ENCODE measurements at regions not wholly inside any gene's neighbourhood (a gene's known extent, or its start where the extent isn't known, plus 50 kb on each side); places are given as distances from the start of the nearest gene placed in this dataset.

GRCh38 chr6:92132457-92132856, 1286.9 kb downstream of the EPHA7 start:
- Mint-ChIP-seq H3K4me1 (ENCODE audit: low read depth) (no peaks in the 10 kb centered on the region), H3K36me3 (ENCODE audit: low read depth) (no peaks in the 10 kb centered on the region), H3K27me3 (ENCODE audit: low read depth) (no peaks in the 10 kb centered on the region), H3K9me3 (peaks cover 3% of the 10 kb centered on the region), H3K4me3 (no peak overlapping the region), H3K27ac (no peak overlapping the region)
- DNase-seq: no peak
- intact Hi-C loops (cut with micrococcal nuclease): no loop called here
- CTCF ChIA-PET: no interaction called here

- Mint-ChIP-seq H3K36me3 (ENCODE audit: low read depth) (no peaks in the 10 kb centered on the region), H3K27me3 (ENCODE audit: low read depth) (no peaks in the 10 kb centered on the region), H3K27ac (no peak overlapping the region), H3K4me1 (ENCODE audit: low read depth) (no peaks in the 10 kb centered on the region), H3K4me3 (no peak overlapping the region), H3K9me3 (peaks cover 3% of the 10 kb centered on the region)
- CTCF ChIA-PET: no interaction called here
- DNase-seq: no peak
- intact Hi-C loops (cut with micrococcal nuclease): no loop called here
Measured at GRCh38 chr6:92130944-92131343, 1288.4 kb downstream of the EPHA7 start.

- Mint-ChIP-seq H3K4me3 (no peak overlapping the region), H3K4me1 (ENCODE audit: low read depth) (no peaks in the 10 kb centered on the region), H3K27ac (no peak overlapping the region), H3K9me3 (no peaks in the 10 kb centered on the region), H3K27me3 (ENCODE audit: low read depth) (no peaks in the 10 kb centered on the region), H3K36me3 (ENCODE audit: low read depth) (no peaks in the 10 kb centered on the region)
- no peak for DNase-seq
- intact Hi-C loops (cut with micrococcal nuclease): no loop called here
- CTCF ChIA-PET: no interaction called here
Measured at GRCh38 chr6:92126983-92127382, 1292.4 kb downstream of the EPHA7 start.

- CTCF ChIA-PET: interaction anchor here (0.6 kb wide), 1 partner anchor 464 kb away, joined by 3 read pairs; no protein-coding TSS in a partner anchor
- no peak for DNase-seq
- intact Hi-C loops (cut with micrococcal nuclease): no loop called here
- no peaks in the 10 kb centered on the region for H3K9me3 Mint-ChIP-seq
- H3K4me3 Mint-ChIP-seq: no peak overlapping the region
- H3K36me3 Mint-ChIP-seq (ENCODE audit: low read depth): no peaks in the 10 kb centered on the region
- H3K27ac Mint-ChIP-seq: no peak overlapping the region
- no peaks in the 10 kb centered on the region for H3K4me1 Mint-ChIP-seq (ENCODE audit: low read depth)
- no peaks in the 10 kb centered on the region for H3K27me3 Mint-ChIP-seq (ENCODE audit: low read depth)
Measured at GRCh38 chr6:92126088-92126487, 1293.3 kb downstream of the EPHA7 start.

- Mint-ChIP-seq H3K4me1 (ENCODE audit: low read depth) (no peaks in the 10 kb centered on the region), H3K36me3 (ENCODE audit: low read depth) (no peaks in the 10 kb centered on the region), H3K27ac (no peak overlapping the region), H3K9me3 (no peaks in the 10 kb centered on the region), H3K4me3 (no peak overlapping the region), H3K27me3 (ENCODE audit: low read depth) (no peaks in the 10 kb centered on the region)
- CTCF ChIA-PET: interaction anchor here (0.6 kb wide), 1 partner anchor 464 kb away, joined by 3 read pairs; no protein-coding TSS in a partner anchor
- no peak for DNase-seq
- intact Hi-C loops (cut with micrococcal nuclease): no loop called here
Measured at GRCh38 chr6:92125681-92126080, 1293.7 kb downstream of the EPHA7 start.

- no peak overlapping the region for H3K4me3 Mint-ChIP-seq
- no peaks in the 10 kb centered on the region for H3K9me3 Mint-ChIP-seq
- H3K36me3 Mint-ChIP-seq (ENCODE audit: low read depth): no peaks in the 10 kb centered on the region
- H3K27me3 Mint-ChIP-seq (ENCODE audit: low read depth): no peaks in the 10 kb centered on the region
- DNase-seq: no peak
- H3K27ac Mint-ChIP-seq: no peak overlapping the region
- CTCF ChIA-PET: no interaction called here
- intact Hi-C loops (cut with micrococcal nuclease): no loop called here
- H3K4me1 Mint-ChIP-seq (ENCODE audit: low read depth): no peaks in the 10 kb centered on the region
Measured at GRCh38 chr6:92124200-92124651, 1295.1 kb downstream of the EPHA7 start.

GRCh38 chr6:92122746-92123145, 1296.6 kb downstream of the EPHA7 start:
- DNase-seq: no peak
- Mint-ChIP-seq H3K36me3 (ENCODE audit: low read depth) (no peaks in the 10 kb centered on the region), H3K27me3 (ENCODE audit: low read depth) (no peaks in the 10 kb centered on the region), H3K4me3 (no peak overlapping the region), H3K27ac (no peak overlapping the region), H3K9me3 (no peaks in the 10 kb centered on the region), H3K4me1 (ENCODE audit: low read depth) (no peaks in the 10 kb centered on the region)
- CTCF ChIA-PET: no interaction called here
- intact Hi-C loops (cut with micrococcal nuclease): no loop called here

GRCh38 chr6:92121228-92121627, 1298.1 kb downstream of the EPHA7 start:
- no peaks in the 10 kb centered on the region for H3K4me1 Mint-ChIP-seq (ENCODE audit: low read depth)
- H3K27ac Mint-ChIP-seq: no peak overlapping the region
- CTCF ChIA-PET: interaction anchor here (0.8 kb wide), 1 partner anchor 13 kb away, joined by 3 read pairs; no protein-coding TSS in a partner anchor
- H3K36me3 Mint-ChIP-seq (ENCODE audit: low read depth): no peaks in the 10 kb centered on the region
- H3K9me3 Mint-ChIP-seq: no peaks in the 10 kb centered on the region
- DNase-seq: no peak
- no peak overlapping the region for H3K4me3 Mint-ChIP-seq
- H3K27me3 Mint-ChIP-seq (ENCODE audit: low read depth): no peaks in the 10 kb centered on the region
- intact Hi-C loops (cut with micrococcal nuclease): no loop called here

- H3K36me3 Mint-ChIP-seq (ENCODE audit: low read depth): no peaks in the 10 kb centered on the region
- H3K9me3 Mint-ChIP-seq: no peaks in the 10 kb centered on the region
- H3K4me1 Mint-ChIP-seq (ENCODE audit: low read depth): no peaks in the 10 kb centered on the region
- intact Hi-C loops (cut with micrococcal nuclease): no loop called here
- DNase-seq: no peak
- no peaks in the 10 kb centered on the region for H3K27me3 Mint-ChIP-seq (ENCODE audit: low read depth)
- no peak overlapping the region for H3K4me3 Mint-ChIP-seq
- CTCF ChIA-PET: no interaction called here
- no peak overlapping the region for H3K27ac Mint-ChIP-seq
Measured at GRCh38 chr6:92117800-92118199, 1301.6 kb downstream of the EPHA7 start.

GRCh38 chr6:92114797-92115196, 1304.6 kb downstream of the EPHA7 start:
- Mint-ChIP-seq H3K4me1 (ENCODE audit: low read depth) (no peaks in the 10 kb centered on the region), H3K36me3 (ENCODE audit: low read depth) (no peaks in the 10 kb centered on the region), H3K9me3 (no peaks in the 10 kb centered on the region), H3K27ac (no peak overlapping the region), H3K27me3 (ENCODE audit: low read depth) (no peaks in the 10 kb centered on the region), H3K4me3 (no peak overlapping the region)
- no peak for DNase-seq
- intact Hi-C loops (cut with micrococcal nuclease): no loop called here
- CTCF ChIA-PET: no interaction called here

GRCh38 chr6:92114091-92114675, 1305.2 kb downstream of the EPHA7 start:
- DNase-seq: no peak
- no peaks in the 10 kb centered on the region for H3K36me3 Mint-ChIP-seq (ENCODE audit: low read depth)
- no peaks in the 10 kb centered on the region for H3K4me1 Mint-ChIP-seq (ENCODE audit: low read depth)
- H3K4me3 Mint-ChIP-seq: no peak overlapping the region
- H3K27ac Mint-ChIP-seq: no peak overlapping the region
- no peaks in the 10 kb centered on the region for H3K27me3 Mint-ChIP-seq (ENCODE audit: low read depth)
- intact Hi-C loops (cut with micrococcal nuclease): no loop called here
- no peaks in the 10 kb centered on the region for H3K9me3 Mint-ChIP-seq
- CTCF ChIA-PET: no interaction called here

GRCh38 chr6:92111386-92111785, 1308.0 kb downstream of the EPHA7 start:
- Mint-ChIP-seq H3K27me3 (ENCODE audit: low read depth) (no peaks in the 10 kb centered on the region), H3K4me1 (ENCODE audit: low read depth) (no peaks in the 10 kb centered on the region), H3K36me3 (ENCODE audit: low read depth) (no peaks in the 10 kb centered on the region), H3K9me3 (peaks cover 5% of the 10 kb centered on the region), H3K27ac (no peak overlapping the region), H3K4me3 (no peak overlapping the region)
- DNase-seq: no peak
- CTCF ChIA-PET: no interaction called here
- intact Hi-C loops (cut with micrococcal nuclease): no loop called here

- H3K9me3 Mint-ChIP-seq: peaks cover 6% of the 10 kb centered on the region
- no peaks in the 10 kb centered on the region for H3K36me3 Mint-ChIP-seq (ENCODE audit: low read depth)
- DNase-seq: no peak
- intact Hi-C loops (cut with micrococcal nuclease): no loop called here
- no peaks in the 10 kb centered on the region for H3K27me3 Mint-ChIP-seq (ENCODE audit: low read depth)
- no peaks in the 10 kb centered on the region for H3K4me1 Mint-ChIP-seq (ENCODE audit: low read depth)
- H3K27ac Mint-ChIP-seq: no peak overlapping the region
- H3K4me3 Mint-ChIP-seq: no peak overlapping the region
- CTCF ChIA-PET: interaction anchor here (0.6 kb wide), 1 partner anchor 210 kb away, joined by 3 read pairs; no protein-coding TSS in a partner anchor
Measured at GRCh38 chr6:92110403-92110802, 1309.0 kb downstream of the EPHA7 start.
